ENCODE measurements at regions not wholly inside any gene's neighbourhood (a gene's known extent, or its start where the extent isn't known, plus 50 kb on each side); places are given as distances from the start of the nearest gene placed in this dataset.

- no peak for TF ChIP-seq ZNF740 (CRISPR knock-in tag; IDR thresholded peaks at IDR 0.05)
- TF ChIP-seq ZNF274 (CRISPR knock-in tag; IDR thresholded peaks at IDR 0.05): no peak
- TF ChIP-seq, protein P1, sequence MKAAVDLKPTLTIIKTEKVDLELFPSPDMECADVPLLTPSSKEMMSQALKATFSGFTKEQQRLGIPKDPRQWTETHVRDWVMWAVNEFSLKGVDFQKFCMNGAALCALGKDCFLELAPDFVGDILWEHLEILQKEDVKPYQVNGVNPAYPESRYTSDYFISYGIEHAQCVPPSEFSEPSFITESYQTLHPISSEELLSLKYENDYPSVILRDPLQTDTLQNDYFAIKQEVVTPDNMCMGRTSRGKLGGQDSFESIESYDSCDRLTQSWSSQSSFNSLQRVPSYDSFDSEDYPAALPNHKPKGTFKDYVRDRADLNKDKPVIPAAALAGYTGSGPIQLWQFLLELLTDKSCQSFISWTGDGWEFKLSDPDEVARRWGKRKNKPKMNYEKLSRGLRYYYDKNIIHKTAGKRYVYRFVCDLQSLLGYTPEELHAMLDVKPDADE (CRISPR knock-in tag; IDR thresholded peaks at IDR 0.05): no peak
- TF ChIP-seq ZNF251 (CRISPR knock-in tag; IDR thresholded peaks at IDR 0.05): no peak
- TF ChIP-seq, protein P2, sequence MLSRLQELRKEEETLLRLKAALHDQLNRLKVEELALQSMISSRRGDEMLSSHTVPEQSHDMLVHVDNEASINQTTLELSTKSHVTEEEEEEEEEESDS (CRISPR knock-in tag; IDR thresholded peaks at IDR 0.05; ENCODE audit: borderline replicate concordance): no peak
- no peak for TF ChIP-seq GZF1 (CRISPR knock-in tag; IDR thresholded peaks at IDR 0.05)
- no peak for TF ChIP-seq SP1 (IDR thresholded peaks at IDR 0.05)
- TF ChIP-seq SP1 (CRISPR knock-in tag; IDR thresholded peaks at IDR 0.05): no peak
- no peak for TF ChIP-seq CREB1 (IDR thresholded peaks at IDR 0.05)
- TF ChIP-seq CREB1 (CRISPR knock-in tag; IDR thresholded peaks at IDR 0.05): no peak
- no peak for TF ChIP-seq FIP1L1 (IDR thresholded peaks at IDR 0.05; ENCODE audit: borderline replicate concordance, insufficient read depth, low read depth, low read length)
- TF ChIP-seq ELF4 (CRISPR knock-in tag; IDR thresholded peaks at IDR 0.05; ENCODE audit: borderline replicate concordance): no peak
- TF ChIP-seq, protein P3, sequence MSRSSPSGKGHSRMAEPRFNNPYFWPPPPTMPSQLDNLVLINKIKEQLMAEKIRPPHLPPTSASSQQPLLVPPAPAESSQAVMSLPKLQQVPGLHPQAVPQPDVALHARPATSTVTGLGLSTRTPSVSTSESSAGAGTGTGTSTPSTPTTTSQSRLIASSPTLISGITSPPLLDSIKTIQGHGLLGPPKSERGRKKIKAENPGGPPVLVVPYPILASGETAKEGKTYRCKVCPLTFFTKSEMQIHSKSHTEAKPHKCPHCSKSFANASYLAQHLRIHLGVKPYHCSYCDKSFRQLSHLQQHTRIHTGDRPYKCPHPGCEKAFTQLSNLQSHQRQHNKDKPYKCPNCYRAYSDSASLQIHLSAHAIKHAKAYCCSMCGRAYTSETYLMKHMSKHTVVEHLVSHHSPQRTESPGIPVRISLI (CRISPR knock-in tag; IDR thresholded peaks at IDR 0.05; ENCODE audit: borderline replicate concordance): no peak
- TF ChIP-seq ZNF205 (CRISPR knock-in tag; IDR thresholded peaks at IDR 0.05): no peak
- TF ChIP-seq FOXM1 (CRISPR knock-in tag; IDR thresholded peaks at IDR 0.05): no peak
Observed at GRCh38 chr9:108417312-108417711, 438.5 kb downstream of the ACTL7B start.

Measured in HepG2 (cell line).